H1 (cell line): ENCODE measurements at regions not wholly inside any gene's neighbourhood (a gene's known extent, or its start where the extent isn't known, plus 50 kb on each side); places are given as distances from the start of the nearest gene placed in this dataset.
"Not testable (repeated sequence)": the region's sequence is repeated elsewhere in the genome, so short reads cannot be mapped to it uniquely, and the experiment has no call there.

Source experiments
- NRF1 ChIP-seq: IDR thresholded peaks from 2 replicates; pipeline ENCODE4 v1.6.1; 2011; ENCODE audit warnings: mild to moderate bottlenecking, low read depth, low read length, improper control_type of control experiment
- PHF8 ChIP-seq: fragments of 200-600 bp; sonication (generic); conservative IDR thresholded peaks from 2 replicates; pipeline ENCODE4 v1.7.1; 2012; ENCODE audit warnings: low read depth, mild to moderate bottlenecking, inconsistent platforms, low read length, moderate library complexity
- POLR2A ChIP-seq, 2 experiments: IDR thresholded peaks; 1 replicate in 1 of 2; 2 replicates in 1 of 2; pipeline ENCODE4 v1.6.1; 2011; ENCODE audit warnings: low read depth in 2 of 2, low read length in 2 of 2, mild to moderate bottlenecking in 2 of 2; ENCODE audit errors: control extremely low read depth in 1 of 2
- POU5F1 ChIP-seq: IDR thresholded peaks from 2 replicates; pipeline ENCODE4 v1.6.1; 2011; ENCODE audit warnings: low read depth, mild to moderate bottlenecking, low read length, moderate library complexity
- SUZ12 ChIP-seq: fragments of 200-600 bp; sonication (generic); IDR thresholded peaks from 2 replicates; pipeline ENCODE4 v1.6.1; 2012; ENCODE audit warnings: mild to moderate bottlenecking, inconsistent platforms, low read length, moderate library complexity, mixed read lengths
- TAF7 ChIP-seq: optimal IDR thresholded peaks from 2 replicates; pipeline ENCODE3; 2011; ENCODE audit warnings: low read depth, mild to moderate bottlenecking, inconsistent platforms, low read length, moderate library complexity, borderline replicate concordance
- TF ChIP-seq, protein P1 (sequence below), 3 experiments: IDR thresholded peaks; 1 replicate in 2 of 3; 2 replicates in 1 of 3; pipeline versions ENCODE4 v1.5.1 to v1.6.1; 2011; ENCODE audit warnings: low read length in 3 of 3, mild to moderate bottlenecking in 3 of 3, inconsistent platforms in 2 of 3, low read depth in 1 of 3, moderate library complexity in 1 of 3; ENCODE audit not compliant: insufficient read depth in 1 of 3; ENCODE audit errors: control extremely low read depth in 1 of 3

DNA sequence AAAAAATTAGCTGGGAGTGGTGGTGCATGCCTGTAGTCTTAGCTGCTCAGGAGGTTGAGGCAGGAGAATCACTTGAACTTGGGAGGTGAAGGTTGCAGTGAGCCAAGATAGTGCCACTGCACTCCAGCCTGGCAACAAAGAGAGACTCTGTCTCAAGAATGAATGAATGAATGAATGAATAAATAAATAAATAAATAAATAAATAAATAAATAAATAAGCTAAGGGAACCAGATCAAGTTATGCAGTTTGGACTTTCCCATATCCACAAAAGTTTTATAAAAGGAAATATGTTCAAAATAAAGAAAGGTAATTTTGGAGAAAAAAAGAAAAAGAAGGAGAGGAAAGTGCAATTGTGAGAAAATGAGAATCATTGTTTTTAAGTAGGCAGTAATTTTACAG lies 1414.1 kb upstream of the CDH18 start:
- not testable (repeated sequence) for TF ChIP-seq POLR2A (IDR thresholded peaks at IDR 0.05; ENCODE audit: control extremely low read depth in 1 of 2, low read depth in 2 of 2, low read length in 2 of 2); NRF1; TAF7; SUZ12; POU5F1; PHF8
- TF ChIP-seq, protein P1, sequence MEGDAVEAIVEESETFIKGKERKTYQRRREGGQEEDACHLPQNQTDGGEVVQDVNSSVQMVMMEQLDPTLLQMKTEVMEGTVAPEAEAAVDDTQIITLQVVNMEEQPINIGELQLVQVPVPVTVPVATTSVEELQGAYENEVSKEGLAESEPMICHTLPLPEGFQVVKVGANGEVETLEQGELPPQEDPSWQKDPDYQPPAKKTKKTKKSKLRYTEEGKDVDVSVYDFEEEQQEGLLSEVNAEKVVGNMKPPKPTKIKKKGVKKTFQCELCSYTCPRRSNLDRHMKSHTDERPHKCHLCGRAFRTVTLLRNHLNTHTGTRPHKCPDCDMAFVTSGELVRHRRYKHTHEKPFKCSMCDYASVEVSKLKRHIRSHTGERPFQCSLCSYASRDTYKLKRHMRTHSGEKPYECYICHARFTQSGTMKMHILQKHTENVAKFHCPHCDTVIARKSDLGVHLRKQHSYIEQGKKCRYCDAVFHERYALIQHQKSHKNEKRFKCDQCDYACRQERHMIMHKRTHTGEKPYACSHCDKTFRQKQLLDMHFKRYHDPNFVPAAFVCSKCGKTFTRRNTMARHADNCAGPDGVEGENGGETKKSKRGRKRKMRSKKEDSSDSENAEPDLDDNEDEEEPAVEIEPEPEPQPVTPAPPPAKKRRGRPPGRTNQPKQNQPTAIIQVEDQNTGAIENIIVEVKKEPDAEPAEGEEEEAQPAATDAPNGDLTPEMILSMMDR (IDR thresholded peaks at IDR 0.05; ENCODE audit: control extremely low read depth in 1 of 3, insufficient read depth in 1 of 3, low read depth in 1 of 3, low read length in 3 of 3) = not testable (repeated sequence)
